ENCODE measurements at regions not wholly inside any gene's neighbourhood (a gene's known extent, or its start where the extent isn't known, plus 50 kb on each side); places are given as distances from the start of the nearest gene placed in this dataset.
"Not testable (repeated sequence)": the region's sequence is repeated elsewhere in the genome, so short reads cannot be mapped to it uniquely, and the experiment has no call there.

DNA sequence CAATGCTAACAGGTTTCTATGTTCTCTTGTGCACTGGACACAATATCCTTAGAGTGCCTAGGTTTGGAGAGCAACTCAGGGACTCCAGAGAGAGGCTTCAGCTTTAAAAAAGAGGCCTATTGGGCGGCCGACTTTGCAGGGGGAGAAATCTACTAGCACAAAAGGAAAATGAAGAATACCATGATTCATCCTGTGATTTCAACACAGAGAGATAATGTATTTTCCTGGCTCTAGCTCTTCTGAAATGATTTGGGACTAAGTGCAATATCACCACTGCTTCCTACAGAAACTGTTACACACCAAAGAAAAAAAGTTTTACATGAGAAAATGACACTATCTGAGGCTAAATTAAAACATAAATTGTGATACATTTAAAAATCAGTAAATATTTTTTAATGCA, 146.1 kb upstream of the TSLP start:
- no peak for DNase-seq

DNA sequence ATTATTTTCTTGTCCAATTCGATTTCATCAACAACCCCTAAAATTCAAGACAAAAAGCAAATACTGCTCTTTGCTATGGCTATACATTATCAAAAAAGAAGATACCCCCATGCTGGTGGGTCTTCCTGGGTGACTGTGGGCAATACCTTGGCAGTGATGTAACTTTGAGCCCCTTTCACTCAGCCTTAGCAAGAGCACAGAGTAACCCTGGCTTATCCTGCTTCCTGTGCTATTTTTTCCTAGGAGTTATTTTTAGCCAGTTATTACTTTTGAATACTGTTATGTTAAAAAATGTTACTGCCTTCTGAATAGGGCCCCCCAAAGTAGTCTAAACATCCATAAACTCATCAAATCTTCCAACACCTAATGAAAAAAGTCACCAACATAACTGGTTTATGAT, 145.6 kb upstream of the TSLP start:
- DNase-seq = no peak

DNA sequence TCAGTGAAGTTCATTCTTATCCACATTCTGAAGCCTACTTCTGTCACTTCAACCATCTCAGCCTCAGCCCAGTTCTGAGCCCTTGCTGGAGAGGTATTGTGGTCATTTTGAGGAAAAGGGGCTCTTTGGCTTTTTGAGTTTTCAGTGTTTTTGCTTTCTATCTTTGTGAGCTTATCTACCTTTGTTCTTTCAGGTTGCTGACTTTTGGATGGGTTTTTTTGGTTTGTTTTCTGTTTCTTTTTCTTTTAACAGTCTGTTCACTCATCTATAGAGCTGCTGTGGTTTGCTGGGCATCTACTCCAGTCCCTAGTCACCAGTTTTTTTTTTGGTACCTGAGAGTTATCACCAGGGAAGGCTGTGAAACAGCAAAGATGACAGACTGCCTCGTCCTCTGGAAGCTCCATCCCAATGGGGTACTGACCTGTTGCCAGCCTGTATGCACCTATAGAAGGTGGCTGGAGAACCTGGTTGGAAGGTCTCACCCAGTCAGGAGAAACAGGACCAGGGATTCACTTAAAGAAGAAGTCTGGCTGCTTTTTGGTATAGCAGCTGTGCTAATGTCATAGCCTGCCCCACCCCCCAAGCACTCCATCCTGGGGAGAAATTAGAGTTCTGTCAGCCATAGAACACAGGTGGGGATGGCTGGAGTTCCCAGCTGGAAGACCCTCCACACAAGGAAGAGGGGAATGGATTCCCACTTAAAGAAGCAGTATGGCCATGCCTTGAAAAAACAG, 138.6 kb upstream of the TSLP start:
- DNase-seq = no peak

DNA sequence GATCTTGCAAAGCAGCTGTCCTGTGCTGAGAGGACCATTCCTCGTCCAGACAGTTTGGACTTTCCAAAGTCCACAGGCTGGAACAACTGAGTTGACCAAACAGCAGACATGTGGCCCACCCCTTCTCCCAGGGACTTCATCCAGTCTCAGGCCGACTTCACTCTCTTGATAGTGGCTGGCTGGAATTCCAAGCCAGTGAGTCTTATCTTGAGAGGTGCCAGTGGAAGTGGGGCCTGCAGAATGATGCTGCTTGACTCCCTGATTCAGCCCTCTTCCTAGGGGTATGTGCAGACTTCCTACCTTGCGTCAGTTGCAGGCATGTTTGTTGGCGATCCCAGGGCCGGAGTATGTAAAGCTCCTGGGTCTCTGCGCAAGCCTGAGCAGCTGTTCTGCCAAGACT, 131.4 kb upstream of the TSLP start:
- no peak for DNase-seq

DNA sequence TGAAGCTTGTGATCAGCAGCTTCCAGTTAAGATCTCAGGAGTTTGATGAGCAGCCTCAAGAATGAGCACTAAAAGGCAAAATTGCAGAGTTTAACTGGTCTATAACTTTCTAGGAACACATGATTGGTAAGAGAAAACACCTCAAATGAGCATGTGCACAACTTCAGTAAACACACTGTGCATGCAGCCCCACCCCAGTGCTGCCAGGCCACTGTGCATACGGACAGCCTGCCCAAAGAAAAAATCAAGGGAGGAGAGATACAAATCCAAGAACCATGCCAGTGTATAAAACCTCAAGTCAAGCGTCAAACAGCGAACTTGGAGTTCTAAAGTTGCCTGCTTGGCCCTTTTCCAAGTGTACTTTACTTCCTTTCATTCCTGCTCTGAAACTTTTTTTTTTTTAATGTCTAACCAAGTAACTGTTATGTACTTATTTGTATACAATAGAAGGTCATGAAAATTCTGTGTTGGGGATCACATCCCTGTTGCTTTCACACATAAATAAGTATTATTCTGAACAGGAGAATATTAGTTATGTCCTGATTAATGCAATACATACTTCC, 125.6 kb upstream of the TSLP start:
- DNase-seq = no peak

DNA sequence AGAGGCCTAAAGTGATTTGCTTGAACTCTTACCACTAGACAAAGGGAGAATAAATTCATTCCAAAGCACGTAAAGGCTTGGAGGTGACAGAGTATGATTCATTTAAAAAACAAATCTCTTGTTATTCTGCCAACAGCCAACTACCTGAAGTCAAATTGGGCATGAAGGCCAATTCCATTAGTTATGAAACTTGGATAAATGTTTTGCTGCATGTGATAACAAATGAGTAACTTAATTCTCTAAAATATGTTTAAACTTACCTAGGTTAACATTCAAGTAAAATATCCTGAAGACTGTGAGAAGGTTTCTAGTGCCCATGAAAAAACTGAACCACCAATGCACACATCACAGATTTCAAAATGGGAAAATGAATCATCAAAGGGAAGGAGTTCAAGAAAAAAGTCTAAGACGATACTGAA, 120.1 kb upstream of the TSLP start:
- no peak for DNase-seq

DNA sequence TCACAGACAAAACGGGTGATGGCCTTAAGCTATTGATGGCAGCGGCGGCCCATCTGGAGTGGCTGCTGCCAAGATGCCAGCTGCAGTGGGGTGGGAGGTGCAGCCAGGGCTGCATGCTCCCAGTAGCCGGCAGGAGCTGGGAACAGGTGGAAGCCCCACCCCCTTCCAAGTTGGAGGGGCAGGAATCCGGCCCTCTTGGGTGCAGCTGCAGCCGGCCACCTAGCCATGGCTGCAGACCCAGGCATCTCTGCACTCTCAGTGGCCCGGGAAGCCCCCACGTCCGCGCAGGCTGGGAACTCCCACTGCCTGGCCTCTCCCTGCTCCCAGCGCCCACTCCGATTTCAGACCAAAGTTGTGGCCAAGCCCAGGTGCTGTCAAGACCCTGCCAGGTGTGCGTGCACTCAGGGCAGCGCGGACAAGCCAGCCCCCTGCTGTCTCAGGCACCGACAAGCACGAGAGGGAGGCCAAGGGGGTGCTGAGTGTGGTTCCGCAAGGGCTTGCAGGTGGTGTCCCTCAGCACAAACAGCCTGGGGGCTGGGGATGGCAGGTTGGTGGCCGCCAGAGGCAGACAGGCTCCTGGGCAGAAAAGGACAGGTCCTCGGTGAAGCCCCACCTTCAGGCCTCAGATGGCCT, 115.1 kb upstream of the TSLP start:
- peak; percentile 70 for DNase-seq

DNA sequence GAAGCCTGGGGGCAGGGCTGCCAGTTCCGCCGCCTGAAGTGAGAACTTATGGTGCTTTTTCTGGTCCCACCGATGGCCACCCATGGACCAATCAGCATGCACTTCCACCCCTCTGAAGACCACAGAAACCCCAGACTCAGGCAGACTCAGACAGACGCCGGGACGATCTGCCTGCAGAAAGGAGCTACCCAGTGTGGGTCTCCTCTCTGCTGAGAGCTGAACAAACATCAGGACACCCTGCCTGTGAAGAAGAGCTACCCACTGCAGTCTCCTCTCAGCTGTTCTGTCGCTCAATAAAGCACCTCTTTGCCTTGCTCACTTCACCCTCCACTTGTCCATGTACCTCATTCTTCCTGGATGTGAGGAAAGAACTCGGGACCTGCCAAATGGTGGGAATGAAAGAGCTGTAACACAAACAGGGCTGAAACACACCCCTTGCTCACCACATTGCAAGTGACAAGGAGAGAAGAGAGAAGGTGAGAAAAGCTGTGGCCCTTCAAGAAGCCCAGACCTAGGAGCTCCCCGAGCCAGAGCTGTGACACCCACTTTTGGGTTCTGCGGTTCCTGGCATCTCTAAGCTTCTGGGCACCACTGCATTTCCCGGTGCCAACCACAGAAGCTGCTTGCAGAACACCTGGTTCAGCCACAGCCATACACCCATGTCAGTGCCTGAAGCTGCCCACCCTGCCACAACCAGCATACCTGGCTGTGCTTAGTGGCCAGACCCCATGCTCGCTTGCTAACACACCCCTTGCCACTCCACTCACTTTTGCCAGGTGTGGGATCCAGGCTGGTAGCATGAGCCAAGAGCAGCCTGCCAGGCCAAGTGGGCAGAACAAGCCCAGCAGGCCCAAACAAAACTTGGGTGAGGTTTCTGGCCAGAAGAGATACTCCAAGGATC, 114.3 kb upstream of the TSLP start:
- DNase-seq = peak; percentile 61

DNA sequence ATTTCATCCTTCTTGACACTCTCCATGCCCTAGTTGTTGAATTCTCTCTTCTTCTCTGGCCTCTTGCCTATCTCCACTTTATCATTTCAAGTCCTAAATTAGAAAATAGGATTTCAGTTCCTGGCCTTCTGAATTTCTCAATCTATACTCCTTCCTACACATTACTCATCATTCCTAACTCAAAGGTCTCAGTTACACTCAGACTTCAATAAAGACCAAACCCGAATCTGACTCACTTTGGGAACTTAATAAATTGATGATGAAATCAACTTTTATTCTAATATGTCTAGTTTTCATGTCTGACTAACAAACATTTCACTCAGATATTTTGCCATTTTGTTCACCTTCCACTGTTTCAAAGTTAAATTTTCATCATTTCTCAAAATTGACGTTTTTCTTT, 113.6 kb upstream of the TSLP start:
- no peak for DNase-seq

DNA sequence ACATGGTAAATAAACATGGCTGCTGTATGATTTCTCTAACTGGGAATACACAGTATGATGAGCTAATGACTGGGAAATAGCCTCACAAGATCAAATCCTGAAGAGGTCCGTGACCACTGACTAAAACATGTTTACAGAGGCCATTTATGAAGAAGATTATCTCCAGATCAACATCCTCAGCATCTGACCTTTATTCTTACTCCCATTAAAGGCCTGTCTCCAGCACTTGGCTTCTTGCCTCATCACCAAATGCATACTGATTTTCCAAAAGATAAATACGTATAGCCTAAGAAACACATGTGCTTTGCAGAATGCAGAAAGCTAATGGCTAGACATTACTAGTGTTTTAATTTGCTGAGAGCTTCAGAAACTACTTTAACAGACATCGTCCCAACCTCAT, 108.0 kb upstream of the TSLP start:
- no peak for DNase-seq

DNA sequence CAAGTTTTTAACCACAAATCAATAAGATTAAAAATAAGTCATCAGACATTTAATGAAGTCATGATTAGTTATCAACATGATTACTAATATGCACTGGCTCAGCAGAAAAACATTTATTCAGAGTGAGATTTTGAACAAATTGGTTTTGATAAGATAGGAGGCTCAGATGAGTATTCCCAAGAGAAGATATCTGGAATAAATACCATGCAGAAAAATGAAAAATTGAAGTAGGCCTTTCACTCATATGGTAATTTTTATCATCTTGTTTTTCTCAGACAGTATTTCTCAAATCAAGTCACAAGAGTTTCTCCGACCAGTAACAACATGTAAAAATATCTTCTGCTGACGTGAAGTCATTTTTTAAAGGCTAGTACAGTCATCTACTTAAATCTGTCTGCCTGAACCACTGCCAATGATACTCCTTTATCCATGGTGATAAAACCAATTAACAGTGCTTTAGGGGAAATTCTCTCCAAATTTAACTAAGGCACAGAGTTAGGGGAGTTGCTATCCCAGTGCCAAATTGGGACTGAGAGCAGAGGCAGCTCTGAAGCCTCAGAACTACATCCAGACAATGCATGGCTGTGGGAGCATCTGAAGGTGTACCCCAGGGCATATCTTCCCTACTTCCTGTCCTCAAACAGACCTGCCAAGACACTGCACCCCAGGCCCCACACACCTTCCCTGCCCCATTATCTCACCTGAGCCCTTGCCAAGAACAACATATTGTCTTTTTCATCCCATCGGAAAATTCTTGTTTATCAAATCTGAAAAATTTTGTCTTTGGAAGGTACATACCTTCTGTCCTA, 105.5 kb upstream of the TSLP start:
- DNase-seq = no peak

DNA sequence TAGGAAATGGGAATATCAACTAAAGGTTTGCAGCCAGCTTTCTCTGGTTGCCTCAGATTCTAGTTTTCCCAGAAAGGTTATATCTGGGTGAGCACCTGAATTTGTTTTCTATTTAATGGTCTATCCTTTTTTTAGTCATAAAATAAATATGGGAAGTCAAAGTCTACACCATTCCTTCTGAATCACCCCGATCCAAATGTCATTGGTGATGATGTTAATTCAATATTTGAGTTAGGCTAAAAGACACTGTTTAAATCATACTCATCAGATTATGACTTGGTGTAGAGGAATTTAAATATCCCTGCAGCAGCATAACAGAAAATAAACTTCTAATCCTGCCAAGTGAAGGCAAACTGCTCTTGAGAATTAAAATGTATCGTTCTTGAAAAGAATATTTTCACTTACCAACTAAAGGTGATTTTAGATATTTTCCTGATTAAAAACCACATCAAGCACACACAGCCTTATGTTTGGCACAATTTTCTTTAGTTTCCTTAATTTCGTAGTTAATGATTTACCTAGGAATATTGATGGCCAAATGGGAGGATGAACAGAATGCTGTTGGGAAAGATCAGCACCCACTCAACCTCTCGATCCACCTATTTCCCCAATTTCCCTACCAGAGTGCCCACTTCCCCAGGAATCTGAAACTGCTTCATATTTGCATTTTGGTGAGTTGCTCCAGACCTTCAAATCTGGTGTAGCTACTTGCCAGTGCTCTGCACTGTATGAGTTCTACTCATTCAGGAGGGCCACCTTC, 103.1 kb upstream of the TSLP start:
- no peak for DNase-seq

DNA sequence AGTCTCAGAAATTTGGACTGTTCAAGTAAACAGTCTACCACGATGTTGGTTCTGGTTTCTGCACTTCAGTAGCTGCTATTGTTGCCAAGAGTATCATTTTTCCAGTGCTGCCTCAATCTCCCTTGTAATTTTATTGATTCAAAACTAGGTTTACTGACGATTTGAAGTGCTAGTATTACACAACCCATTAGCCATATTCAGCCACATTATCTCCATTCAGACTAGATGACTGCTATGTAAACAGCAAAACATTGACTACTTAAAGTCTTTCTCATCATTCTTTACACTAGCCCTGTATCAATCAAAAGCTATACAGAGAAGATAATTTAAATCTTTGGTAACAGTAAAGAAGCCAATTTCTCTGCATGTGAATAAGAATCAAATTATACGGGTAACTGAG, 102.0 kb upstream of the TSLP start:
- peak; percentile 50 for DNase-seq

DNA sequence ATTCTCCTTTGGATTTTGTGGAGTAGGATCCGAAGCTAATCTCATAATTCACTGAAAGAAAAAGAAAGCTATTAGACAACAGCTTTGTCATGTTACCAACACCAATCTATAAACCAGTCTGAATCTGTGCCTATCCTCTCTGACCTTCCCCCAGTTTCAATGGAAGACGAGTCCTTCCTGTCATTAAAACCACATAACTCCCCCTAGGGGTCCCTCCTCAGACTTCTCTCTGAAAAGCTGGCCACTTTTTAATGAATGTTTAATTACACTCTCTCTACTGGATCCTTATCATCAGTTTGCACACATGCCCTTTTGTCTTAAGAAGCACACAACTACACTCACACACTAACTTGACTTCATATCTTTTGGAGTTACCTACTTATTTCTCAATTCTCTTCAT, 98.0 kb upstream of the TSLP start:
- no peak for DNase-seq

DNA sequence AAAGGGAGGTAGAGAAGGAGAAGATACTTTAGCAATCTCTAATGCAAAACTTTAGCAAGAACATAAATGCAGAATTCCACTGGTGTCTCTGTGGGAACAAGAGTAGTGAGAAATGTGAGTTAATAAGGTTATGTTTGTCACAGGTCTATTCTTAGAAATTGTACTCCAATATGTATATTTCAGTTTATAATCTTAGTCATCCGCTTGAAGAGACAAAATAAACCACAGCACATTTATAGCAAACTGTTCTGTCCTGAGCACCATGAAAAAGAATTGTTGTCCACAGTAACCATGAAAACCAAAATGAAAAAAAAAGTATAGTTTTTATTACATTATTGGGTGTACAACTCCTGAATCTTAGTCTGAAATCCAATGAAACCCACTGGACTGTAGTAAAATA, 93.6 kb upstream of the TSLP start:
- no peak for DNase-seq

DNA sequence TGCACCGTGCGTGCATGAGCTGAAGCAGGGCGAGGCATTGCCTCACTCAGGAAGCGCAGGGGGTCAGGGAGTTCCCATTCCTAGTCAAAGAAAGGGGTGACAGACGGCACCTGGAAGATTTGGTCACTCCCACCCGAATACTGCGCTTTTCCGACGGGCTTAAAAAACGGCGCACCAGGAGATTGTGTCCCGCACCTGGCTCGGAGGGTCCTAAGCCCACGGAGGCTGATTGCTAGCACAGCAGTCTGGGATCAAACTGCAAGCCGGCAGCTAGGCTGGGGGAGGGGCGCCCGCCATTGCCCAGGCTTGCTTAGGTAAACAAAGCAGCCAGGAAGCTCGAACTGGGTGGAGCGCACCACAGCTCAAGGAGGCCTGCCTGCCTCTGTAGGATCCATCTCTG, 85.6 kb upstream of the TSLP start:
- DNase-seq = peak; percentile 67

DNA sequence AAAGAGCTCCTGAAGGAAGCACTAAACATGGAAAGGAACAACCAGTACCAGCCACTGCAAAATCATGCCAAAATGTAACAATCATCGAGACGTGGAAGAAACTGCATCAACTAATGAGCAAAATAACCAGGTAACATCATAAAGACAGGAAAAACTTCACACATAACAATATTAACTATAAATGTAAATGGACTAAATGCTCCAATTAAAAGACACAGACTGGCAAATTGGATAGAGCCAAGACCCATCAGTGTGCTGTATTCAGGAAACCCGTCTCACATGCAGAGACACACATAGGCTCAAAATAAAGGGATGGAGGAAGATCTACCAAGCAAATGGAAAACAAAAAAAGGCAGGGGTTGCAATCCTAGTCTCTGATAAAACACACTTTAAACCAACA, 83.9 kb upstream of the TSLP start:
- DNase-seq = not testable (repeated sequence)

DNA sequence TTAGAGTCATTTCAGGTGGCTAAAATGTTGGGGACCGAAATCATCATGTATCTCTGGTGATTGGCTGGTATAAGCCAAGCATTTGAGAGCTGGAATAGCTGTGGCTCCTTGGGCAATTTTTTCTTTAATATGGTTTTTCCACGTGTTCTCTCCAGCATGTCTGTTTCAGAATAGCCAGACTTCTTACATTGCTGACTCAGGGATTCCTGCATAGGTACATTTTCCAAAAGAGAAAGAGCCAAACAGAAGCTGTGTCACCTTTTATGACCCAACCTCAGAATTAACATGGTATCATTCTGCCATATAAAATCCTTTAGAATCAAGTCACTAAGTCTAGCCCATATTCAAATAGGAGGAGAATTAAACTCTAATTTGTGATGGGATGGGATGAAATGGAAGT, 74.8 kb upstream of the TSLP start:
- no peak for DNase-seq

DNA sequence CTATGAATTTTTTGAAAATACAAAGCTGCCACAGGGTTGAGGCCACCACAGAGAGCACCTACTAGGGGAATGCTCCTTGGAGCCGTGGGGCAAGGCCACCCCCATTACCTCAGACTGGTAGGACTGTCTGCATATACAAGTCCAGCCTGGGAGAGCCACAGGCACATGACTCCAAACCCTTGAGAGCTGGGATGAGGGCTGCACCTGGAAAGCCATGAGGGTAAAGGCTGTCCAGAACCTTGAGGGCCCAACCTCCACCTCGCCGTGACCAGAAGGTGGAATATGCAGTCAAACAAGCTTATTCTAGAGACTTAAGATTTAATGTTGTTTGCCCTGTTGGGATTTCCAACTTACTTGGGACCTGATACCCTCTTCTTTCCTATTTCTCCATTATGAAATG, 69.5 kb upstream of the TSLP start:
- no peak for DNase-seq

DNA sequence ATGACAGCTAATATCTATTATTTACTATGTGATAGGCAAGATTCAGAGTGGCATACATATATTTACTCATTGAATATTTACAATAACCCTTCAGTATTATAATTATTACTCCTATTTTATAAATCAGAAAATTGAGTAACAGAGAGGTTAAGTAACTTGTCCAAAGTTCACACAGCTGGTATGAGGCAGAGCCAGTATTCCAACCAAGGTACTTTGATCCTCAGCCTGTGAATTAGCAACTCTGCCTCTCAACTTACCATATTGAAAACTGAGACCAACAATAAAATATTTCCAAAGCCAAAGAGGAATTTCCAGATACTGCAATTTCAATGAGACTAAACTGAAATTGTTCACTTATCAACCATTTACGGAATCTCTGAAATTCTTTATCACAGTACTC, 67.9 kb upstream of the TSLP start:
- no peak for DNase-seq

DNA sequence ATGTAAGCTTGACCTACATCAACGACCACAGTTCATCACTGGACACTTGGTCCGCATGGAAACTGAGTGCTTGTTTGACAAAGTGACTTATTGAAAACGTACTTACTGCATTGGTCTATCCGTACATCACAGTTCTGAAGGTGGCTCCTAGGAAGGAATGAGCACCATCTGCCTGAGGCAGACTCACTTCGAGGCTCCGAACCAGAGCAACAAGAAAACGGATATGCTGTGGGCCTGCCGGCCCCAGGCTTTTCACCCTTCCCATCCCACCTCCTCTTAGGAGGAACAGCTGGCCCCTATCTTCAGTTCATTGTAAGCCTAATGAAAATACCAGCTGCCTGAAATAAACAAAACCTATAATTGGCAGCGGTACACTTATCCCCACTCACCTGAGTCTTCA, 67.2 kb upstream of the TSLP start:
- no peak for DNase-seq

DNA sequence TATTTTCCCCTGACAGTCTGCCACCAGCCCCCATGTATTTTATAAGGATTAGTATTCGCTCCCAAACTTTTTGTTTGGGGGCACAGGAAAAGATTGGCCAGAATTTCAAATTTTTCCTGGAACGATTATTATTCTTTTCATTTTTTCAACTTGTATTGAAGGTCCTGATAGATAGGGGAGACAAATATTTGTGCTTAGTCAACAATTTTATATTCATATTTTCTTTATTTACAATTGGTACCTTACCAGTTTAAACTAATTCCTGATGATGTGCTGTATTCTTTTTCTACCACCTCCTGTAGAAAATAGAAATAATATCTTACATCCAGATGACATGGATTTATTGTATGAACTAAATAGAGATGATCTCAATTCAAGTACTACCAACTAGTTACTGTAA, 60.7 kb upstream of the TSLP start:
- DNase-seq = no peak

Data from NCI-H345 (cell line).